ENCODE measurements at regions not wholly inside any gene's neighbourhood (a gene's known extent, or its start where the extent isn't known, plus 50 kb on each side); places are given as distances from the start of the nearest gene placed in this dataset.

DNA sequence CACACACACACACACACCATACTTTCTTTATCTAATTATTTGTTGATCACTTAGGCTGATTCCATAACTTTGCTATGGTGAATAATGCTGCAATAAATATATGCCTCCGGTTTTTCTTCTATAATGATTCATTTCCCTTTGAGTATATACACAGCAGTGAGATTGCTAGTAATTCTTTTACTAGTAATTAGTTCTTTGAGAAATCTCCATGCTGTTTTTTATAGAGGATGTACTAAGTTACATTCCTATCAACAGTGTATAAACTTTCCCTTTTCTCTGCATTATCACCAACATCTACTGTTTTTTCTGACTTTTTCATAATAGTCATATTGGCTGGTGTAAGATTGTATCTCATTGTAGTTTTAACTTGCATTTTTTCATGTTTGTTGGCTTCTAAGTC is 1405.1 kb downstream of the PCDH9 start:
- no peaks in the 10 kb centered on the region for H3K36me3 ChIP-seq (replicated peaks; ENCODE audit: insufficient read depth, low read depth)
- H4K20me1 ChIP-seq (ENCODE audit: insufficient read depth, poor library complexity, severe bottlenecking): no peaks in the 10 kb centered on the region
- no peak overlapping the region for H2AFZ ChIP-seq
- no peaks in the 10 kb centered on the region for H3K27me3 ChIP-seq
- H3K79me2 ChIP-seq: no peaks in the 10 kb centered on the region
- H3K9me2 ChIP-seq (replicated peaks; ENCODE audit: insufficient read depth): no peaks in the 10 kb centered on the region
- WGBS (ENCODE audit: low lambda C conversion rate, missing lambda C conversion rate): 65% methylated on average over 1 of the region's 1 CpG
- no peak overlapping the region for H3K4me3 ChIP-seq
- H3K27ac ChIP-seq: no peak overlapping the region
- TF ChIP-seq EZH2phosphoT487 (IDR thresholded peaks at IDR 0.05; ENCODE audit: low read depth, severe bottlenecking, unreplicated experiment) (no peak), EZH2 (IDR thresholded peaks at IDR 0.05; ENCODE audit: borderline replicate concordance) (no peak), CTCF (IDR thresholded peaks at IDR 0.05; ENCODE audit: poor library complexity) (no peak)
- DNase-seq (ENCODE audit: low spot score): no peak
- H3K4me1 ChIP-seq (ENCODE audit: insufficient read depth): no peaks in the 10 kb centered on the region
- H3K9me3 ChIP-seq (ENCODE audit: low read depth): no peaks in the 10 kb centered on the region
- H3K4me2 ChIP-seq: no peak overlapping the region

GRCh38 chr13:65808061-65808460 is 1422.1 kb downstream of the PCDH9 start:
- Histone ChIP-seq H4K20me1 (ENCODE audit: insufficient read depth, poor library complexity, severe bottlenecking) (no peaks in the 10 kb centered on the region), H3K27me3 (no peaks in the 10 kb centered on the region), H3K9me2 (replicated peaks; ENCODE audit: insufficient read depth) (no peaks in the 10 kb centered on the region), H3K4me3 (no peak overlapping the region), H3K27ac (no peak overlapping the region), H3K36me3 (replicated peaks; ENCODE audit: insufficient read depth, low read depth) (no peaks in the 10 kb centered on the region), H3K4me2 (no peak overlapping the region), H3K79me2 (no peaks in the 10 kb centered on the region), H3K9me3 (ENCODE audit: low read depth) (no peaks in the 10 kb centered on the region), H3K4me1 (ENCODE audit: insufficient read depth) (no peaks in the 10 kb centered on the region), H2AFZ (no peak overlapping the region)
- DNase-seq (ENCODE audit: low spot score): no peak
- 67% methylated on average over 1 of the region's 1 CpG for WGBS (ENCODE audit: low lambda C conversion rate, missing lambda C conversion rate)
- TF ChIP-seq CTCF (IDR thresholded peaks at IDR 0.05; ENCODE audit: poor library complexity) (no peak), EZH2phosphoT487 (IDR thresholded peaks at IDR 0.05; ENCODE audit: low read depth, severe bottlenecking, unreplicated experiment) (no peak), EZH2 (IDR thresholded peaks at IDR 0.05; ENCODE audit: borderline replicate concordance) (no peak)

GRCh38 chr13:65803530-65804392 is 1426.4 kb downstream of the PCDH9 start:
- Histone ChIP-seq H3K79me2 (no peaks in the 10 kb centered on the region), H2AFZ (no peak overlapping the region), H3K4me3 (no peak overlapping the region), H3K9me3 (ENCODE audit: low read depth) (no peaks in the 10 kb centered on the region), H3K27ac (no peak overlapping the region), H3K9me2 (replicated peaks; ENCODE audit: insufficient read depth) (no peaks in the 10 kb centered on the region), H3K4me2 (no peak overlapping the region), H4K20me1 (ENCODE audit: insufficient read depth, poor library complexity, severe bottlenecking) (no peaks in the 10 kb centered on the region), H3K36me3 (replicated peaks; ENCODE audit: insufficient read depth, low read depth) (no peaks in the 10 kb centered on the region), H3K4me1 (ENCODE audit: insufficient read depth) (no peaks in the 10 kb centered on the region), H3K27me3 (no peaks in the 10 kb centered on the region)
- WGBS (ENCODE audit: low lambda C conversion rate, missing lambda C conversion rate): 85% methylated on average over 12 of the region's 12 CpGs
- TF ChIP-seq EZH2phosphoT487 (IDR thresholded peaks at IDR 0.05; ENCODE audit: low read depth, severe bottlenecking, unreplicated experiment): peak; percentile 78
- no peak for TF ChIP-seq CTCF (IDR thresholded peaks at IDR 0.05; ENCODE audit: poor library complexity)
- DNase-seq (ENCODE audit: low spot score): peak; percentile 5

All from hepatocyte (in vitro differentiated cells).